Suppressor macrophage treated with lipopolysaccharide for 1 hour (primary cell): ENCODE measurements at regions not wholly inside any gene's neighbourhood (a gene's known extent, or its start where the extent isn't known, plus 50 kb on each side); places are given as distances from the start of the nearest gene placed in this dataset.
"Not testable (repeated sequence)": the region's sequence is repeated elsewhere in the genome, so short reads cannot be mapped to it uniquely, and the experiment has no call there.

Source experiments
- DNase-seq, 3 donors: peaks; one replicate each; pipeline ENCODE4 v3.0.0-alpha.2; 2020 to 2022

DNA sequence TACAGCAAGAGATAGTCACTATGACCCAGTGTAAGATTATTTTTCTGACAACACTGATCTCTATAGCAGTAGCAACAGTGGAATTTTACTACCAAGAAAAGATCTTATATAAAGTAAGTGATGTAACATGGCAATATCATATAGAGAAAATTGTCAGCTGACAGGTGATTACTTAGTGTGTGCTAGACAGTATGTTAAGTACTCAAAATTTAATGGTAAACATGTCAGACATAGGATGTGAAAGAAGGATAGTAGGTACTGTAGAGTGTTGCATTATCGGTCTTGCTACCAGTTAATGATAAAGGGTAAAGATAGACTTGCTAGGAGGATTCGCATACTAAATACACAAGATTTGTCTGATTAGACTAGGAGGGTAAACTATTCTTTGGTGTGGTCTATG lies 247.4 kb downstream of the CYLC2 start:
- DNase-seq = no peak

DNA sequence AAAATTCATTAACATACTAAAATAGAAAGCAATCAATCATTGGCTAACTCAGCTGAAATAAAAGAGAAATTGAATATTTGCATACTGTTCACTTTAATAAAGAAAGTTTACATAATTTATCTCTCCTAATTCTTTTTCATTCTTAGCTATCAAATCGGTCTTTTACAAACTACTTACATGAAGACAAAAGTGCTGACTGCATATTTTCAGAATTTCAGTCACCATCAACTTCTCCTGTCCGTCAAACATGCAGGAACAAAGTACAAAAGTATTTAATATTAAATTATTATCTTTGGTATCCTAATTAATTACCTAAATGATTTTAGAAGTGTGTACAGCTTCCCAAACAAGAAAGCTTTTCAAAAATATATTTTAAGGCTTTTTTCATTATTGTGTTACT lies 248.4 kb downstream of the CYLC2 start:
- no peak for DNase-seq

DNA sequence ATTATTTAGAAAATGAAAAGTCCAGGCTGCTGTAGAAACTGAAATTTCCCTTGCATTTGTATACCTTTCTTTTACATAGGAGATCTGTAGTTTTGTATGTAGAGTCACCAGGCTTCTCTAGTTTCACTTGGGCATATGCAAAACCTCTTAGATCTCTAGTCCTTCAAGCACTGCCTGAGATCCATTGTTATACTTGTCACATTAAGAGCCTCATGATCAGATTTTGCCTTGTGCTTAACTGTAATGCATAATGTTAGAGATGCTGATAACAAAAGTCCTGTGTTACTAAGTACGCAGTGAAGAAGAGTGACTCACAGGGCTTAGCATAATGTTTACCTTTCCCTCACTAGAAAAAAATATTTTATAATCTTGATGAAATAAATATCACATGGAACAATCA lies 250.2 kb downstream of the CYLC2 start:
- DNase-seq = no peak

DNA sequence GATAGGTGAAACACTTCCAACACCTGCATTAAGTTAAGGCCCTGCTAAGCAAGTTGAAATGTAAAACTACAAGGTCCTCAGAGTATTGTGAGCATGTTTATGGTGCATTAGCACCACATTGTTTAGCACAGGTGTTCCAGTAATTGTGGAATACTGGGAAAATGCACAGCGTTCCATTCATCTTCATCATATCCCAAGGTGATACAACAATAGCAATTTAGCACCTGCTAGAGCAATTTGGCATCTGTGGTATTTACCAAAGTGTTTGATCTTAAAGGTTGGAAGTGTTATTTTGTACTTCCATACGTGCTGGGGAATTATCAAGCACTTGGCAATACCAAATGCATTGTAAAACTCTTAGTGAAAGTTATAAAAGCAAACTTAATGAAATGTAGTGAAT lies 266.8 kb downstream of the CYLC2 start:
- DNase-seq = no peak

DNA sequence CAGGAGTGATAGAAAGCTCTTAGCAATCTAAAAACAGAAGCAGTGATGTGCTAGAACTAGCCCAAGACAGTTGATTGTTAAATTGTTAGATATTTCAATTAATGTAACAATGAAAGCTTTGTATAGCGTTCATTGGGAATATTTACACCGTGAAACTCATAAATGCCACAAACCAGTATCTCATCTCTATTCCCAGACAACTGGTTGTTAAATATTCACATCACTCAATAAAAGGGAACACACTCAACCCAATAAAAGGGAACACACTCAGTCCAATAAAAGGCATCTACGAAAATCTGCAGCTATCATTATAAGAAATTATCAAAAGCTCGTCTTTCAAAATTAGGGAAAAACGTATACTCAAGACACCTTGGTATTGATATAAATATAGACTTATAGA lies 270.9 kb downstream of the CYLC2 start:
- no peak for DNase-seq

DNA sequence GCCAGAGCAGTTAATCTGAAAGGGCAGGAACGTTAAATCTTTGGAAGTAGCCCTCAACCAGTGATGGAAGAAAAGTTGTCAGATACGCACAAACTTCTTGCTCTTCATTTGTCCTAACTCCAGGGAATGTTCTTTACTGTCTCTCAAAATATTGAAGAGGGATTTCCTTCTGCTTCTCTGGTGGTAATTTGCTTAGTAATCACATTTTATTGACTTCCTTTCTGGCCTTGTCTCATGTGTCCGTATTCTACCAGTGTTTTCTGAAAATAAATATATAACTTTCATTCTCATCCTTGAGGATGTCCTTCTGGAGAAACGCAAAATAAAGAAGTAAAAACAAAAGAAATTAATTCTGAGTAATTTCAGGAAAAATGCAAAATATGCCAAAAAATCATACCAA lies 282.1 kb downstream of the CYLC2 start:
- no peak for DNase-seq

DNA sequence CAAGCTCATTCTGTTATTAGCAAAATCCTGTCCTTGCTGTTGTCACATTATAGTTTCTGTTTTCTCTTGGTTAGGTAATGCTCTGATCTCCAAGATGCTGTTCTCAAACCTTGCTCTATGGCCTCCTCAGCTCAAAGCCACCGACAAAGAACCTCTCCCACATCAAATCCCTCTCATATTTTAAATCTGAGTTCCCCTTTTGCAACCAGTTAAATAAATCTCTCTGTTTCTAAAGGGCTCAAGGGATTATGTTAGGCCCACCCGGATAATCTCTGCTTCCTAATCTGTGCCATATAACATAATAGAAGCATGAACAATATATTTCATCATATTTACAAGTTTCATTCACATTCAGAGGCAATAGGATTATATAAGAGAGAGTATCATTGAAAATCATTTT lies 286.0 kb downstream of the CYLC2 start:
- DNase-seq = no peak

DNA sequence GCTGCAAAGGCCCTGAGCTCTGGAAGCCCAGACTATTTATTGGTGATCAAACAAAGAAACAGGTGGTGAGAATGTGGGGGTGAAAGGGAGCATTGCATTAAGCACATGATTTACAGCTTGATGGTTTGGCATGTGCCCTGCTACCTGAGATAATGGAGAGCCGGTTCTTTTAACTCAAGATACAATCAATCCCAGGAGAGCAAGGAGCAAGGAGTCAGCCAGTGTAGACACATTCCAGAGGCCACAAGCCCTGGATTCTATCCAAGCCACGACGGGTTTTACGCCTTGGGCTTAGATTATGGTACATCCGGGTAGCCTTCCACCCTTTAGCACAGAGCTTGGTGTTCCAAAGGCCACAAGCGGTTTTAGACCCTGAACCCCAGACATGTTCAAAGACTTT lies 292.2 kb downstream of the CYLC2 start:
- no peak for DNase-seq

DNA sequence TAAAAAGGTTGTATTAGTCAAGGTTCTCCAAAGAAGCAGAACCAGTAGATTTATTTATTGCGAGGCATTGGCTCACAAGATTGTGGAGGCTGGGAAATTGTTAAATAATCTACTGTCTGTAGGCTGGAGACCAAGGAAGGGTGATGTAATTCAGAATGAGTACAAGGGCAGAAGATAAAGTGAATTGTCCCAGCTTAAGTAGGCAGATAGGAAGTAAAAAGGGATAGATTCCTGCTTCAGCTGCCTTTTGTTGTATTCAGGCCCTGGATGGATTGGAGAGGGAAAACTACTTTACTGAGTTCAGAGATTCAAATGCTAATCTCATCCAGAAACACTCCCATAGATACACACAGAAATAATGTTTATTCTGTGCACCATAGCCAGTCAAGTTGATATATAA lies 301.1 kb downstream of the CYLC2 start:
- no peak for DNase-seq

DNA sequence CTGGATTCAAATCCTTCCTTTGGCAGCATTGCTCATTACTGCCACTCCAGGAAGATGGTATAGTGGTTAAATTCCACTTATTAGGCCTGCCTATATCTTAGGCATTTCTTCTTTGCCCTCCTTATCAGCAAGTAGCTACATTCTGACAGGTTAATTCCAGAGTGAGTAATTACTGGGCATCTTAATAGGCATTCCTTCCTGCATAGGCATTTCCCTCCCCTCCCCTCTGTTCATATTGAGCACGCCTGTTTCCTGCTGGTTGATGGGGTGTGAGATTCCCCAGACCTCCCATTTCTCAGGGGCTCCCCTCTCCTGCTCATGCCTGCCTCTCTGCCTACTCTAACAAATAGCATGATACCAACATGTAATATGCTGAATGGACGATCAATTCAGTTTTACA lies 305.9 kb downstream of the CYLC2 start:
- no peak for DNase-seq

DNA sequence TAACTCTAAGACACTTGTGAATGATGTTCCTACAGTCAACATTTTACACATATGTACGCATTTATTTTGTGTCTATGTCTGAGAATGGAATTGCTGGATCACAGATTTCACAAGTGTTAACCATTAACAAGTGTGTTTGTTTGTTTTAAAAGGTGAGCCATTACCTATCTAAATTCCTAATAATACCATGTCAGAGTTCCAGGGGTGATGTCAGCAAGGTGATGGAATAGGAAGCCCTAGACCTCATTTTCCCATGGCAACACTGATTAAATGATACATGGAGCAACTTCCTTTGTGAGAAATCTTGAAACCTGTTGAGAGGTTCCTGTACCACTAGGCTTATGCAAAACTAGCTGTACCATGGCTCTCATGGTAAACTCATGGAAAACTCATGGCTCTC lies 309.7 kb downstream of the CYLC2 start:
- DNase-seq = no peak

DNA sequence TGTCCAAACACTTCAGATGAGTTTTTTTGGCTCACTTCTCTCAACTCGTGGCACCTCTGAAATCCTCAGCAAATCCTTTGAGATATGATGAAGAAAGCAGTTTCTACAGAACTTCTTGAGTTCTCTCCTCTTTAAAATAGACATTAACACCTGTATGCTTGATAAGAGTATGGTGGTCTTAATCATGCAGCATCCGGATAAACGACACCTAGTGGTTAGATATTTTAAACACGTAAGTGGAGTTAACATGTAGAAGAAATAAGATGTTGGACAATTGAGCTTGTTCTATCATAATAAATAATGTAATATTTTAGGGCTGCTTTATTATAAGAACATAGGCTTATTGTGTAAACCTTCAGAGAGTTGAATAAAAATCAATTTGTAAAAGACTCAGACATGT lies 324.8 kb downstream of the CYLC2 start:
- no peak for DNase-seq

DNA sequence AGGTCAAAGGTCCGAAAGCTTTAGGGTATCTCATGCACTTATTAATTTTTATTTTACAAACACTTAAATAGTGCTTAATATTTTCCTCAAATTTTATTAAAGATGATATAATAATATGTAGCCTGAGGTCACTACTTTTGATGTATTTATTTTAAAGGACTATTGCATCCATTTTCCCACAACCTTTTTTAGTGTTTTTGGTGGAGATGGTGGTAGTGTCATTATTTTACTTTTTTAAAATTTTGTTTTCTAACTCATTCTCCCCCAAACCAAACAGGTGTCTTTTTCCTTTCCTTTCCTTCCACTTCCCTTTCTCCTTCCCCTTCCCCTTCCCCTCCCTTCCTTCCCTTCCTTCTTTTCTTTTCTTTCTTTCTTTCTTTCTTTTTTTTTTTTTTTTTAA lies 328.6 kb downstream of the CYLC2 start:
- no peak for DNase-seq

DNA sequence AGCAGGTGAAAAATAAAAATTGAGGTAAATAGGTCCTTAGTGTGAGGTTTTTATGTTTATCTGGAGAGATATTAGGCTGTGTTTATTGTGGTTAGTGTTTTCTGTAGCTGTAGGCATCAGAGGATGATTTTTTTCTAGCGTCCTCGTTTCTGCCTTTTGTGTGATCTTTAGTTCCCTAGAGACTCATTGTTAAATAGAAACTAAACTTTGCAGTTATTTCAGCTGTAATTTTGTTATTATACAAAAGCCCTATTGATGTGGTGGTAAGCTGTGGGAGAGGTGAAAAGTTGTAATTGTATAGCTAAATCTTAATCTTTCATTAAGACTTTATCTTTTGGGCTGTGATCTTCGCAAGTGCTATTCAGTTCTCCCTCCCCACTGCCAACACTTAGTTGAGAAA lies 340.3 kb downstream of the CYLC2 start:
- DNase-seq = no peak

DNA sequence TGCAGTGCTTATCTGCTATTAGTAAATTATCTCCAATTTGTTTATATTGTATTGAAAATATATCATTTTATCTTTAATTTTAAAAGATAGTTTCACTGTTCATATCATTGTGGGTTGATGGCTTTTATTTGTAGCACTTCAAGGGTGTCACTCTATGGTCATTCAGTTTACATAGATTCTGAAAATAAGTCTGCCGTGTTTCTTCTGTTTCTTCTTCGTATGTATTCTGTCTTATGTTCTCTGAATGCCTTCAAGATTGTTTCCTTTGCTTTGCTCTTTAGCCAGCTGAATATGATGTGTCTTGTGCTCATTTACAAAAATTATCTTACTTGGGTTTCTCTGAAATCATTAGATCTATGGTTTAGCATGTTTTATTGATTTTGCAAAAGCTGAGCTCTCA lies 359.9 kb downstream of the CYLC2 start:
- no peak for DNase-seq

DNA sequence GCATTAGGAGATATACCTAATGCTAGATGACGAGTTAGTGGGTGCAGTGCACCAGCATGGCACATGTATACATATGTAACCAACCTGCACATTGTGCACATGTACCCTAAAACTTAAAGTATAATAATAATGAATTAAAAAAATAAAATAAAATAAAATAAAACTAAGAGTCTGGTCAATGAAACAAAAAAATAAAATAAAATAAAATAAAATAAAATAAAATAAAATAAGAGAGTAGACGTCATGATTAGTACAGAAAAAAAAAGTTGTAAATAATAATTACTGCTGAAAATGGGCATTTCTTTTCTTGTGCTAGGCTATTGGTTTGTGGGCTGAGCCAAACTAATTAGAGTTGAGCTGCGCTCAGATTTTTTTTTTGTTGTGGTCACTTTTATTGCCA lies 362.8 kb downstream of the CYLC2 start:
- DNase-seq = not testable (repeated sequence)

DNA sequence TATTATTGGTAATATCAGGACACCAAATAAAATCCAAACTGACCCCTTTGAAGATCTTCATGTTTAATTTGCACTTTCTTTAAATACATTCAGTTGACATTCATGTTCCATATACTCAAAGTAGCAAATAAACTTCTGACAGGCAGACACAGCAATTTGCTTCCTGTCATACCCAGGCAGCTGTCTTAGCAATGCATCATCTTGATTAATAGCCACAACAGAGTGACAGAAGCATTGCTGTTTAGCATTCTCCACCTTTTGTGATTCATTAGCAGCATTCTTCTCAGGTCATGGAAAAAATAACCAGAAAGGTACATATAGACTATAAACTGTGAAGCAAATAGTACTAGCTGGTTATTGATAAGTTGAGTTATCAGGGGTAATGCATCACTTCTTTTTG lies 366.8 kb downstream of the CYLC2 start:
- no peak for DNase-seq

DNA sequence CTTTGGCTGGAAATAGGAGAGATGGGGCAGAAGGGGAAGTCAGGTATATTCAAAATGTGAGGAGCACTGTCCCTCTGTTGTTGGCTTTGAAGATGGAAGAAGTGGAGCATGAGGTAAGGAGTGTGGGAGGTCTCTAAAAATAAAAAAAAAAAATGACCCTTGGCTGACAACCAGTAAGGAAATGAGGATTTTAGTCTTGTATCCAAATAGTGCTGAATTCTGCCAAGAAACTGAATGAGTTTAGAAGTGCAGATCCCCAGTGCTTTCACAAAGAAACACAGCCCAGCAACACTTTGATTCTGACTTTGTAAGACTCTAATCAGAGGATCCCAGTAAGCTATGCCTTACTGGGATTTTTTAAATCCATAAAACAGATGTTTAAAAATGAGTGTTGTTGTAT lies 367.9 kb downstream of the CYLC2 start:
- no peak for DNase-seq

DNA sequence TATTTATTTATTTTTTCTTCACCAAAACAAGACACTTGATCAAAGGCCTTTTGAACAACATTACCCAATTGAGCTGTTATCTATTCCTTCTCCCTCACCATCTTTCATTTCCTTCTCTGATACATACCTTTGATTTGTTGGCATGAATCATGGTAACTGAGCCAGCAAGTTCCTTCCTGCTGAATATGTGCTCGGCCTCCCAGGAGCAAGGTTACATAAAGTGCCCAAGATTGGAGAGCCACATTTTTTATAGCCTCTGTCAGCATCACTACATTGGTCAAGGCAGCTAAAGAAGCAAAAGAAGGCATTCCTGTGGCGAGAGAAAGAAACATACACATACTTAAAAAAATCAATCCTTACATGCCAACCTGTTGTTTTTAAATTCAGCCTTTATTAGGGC lies 369.6 kb downstream of the CYLC2 start:
- DNase-seq = no peak

DNA sequence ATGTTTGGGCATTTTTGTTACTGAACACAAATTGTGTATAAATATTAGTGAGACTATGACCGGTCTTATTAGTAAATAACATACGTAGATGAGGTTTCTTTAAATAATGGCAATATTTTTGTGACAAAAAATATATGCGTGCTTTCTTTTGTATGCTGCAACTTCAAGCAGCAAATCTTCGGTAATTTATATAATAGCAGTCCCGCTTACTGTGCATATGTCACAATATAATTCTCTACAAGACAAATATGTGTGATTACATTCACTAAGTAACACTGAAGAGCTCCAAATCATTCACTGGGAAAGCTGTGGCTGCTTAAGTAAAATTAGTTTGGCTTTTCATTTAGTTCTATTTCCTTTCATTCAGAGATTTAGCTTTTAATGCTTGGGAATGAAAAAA lies 376.0 kb downstream of the CYLC2 start:
- no peak for DNase-seq

DNA sequence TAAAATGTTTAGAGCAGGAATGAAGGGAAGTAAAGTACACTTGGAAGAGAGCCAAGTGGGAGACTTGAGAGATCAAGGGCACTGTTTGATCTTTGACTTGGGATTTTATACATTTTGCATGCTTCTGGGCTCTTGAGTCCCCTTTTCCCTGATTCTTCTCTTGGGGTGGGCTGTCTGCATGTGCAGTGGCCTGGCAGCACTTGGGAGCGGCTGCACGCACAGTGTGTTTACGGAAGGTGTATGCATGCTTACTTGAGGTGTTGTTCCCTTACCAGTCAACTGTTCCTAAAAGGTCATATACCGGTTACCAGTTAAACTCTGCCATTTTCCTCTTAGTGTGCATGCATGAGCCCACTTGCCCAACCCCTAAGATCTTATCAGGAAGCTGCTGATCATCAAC lies 377.7 kb downstream of the CYLC2 start:
- DNase-seq = no peak

DNA sequence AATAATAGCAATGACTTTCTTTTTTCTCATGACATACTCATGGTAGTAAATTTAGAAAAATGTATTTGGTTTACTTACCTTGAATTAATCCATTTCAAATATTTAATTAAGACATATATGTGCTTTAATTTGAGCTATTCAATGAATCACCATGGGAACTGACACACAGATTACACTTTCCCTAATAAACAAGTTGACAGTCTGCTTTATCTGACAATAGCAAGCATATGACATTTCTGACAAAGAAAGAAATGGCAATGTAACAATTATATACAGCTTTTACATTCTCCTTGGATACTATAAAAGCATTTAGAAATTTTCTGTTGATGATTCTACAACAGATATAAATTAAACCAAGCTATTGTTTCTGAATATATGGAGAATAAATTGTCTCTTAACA lies 382.5 kb downstream of the CYLC2 start:
- DNase-seq = no peak

DNA sequence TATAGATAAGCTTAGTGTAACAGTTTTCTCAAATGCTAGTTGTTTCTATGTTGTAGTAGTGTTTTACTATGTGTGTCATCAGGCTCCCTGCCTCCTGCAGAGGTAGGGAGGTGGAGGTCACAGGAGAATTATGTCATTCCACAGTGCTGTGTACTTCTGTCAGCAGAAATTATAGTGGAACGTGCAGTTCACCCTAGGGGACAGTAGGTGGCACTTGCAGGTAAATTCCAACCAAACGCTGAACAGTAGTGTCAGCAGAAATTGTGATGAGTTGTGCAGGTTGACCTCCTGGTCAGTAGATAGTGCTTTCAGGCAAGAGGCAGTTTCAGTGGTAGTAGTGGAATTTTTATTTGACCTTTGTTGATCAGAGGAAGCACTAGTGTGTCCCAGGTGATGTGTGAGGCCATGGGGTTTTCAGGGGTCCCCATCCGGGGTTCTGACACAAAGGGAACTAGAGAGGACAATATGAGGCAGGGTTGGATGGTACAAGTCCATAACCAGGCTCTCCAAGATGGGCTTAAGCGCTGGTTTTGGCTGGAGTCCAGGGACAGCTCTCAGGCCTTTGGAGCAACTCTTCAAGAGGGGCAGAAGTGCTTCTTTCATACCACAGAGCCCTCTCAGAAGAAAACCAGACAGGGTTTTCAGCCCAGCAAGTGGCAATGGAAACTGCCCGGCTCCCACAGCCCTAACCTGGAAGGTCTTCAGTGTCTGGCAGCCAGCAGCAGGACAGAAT lies 402.9 kb downstream of the CYLC2 start:
- DNase-seq = peak; percentile 32 to 43 (median 37)

DNA sequence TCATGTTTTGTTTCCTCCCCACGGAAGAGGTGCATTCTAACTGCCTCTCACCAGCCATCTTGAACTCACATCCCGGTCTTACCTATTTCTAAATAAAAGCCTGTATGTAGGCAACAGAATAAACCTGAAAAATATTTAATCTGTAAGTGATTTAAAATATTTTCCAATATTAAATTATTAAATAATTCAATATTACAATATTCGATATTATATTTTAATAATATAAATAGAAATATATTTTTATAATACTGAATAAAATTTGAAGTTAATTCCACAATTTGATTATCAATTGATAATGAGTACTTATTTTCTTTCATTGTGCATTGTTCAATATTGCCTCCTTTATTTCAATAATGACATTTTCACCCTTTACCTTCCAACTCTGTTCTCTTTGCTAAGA lies 404.4 kb downstream of the CYLC2 start:
- no peak for DNase-seq

DNA sequence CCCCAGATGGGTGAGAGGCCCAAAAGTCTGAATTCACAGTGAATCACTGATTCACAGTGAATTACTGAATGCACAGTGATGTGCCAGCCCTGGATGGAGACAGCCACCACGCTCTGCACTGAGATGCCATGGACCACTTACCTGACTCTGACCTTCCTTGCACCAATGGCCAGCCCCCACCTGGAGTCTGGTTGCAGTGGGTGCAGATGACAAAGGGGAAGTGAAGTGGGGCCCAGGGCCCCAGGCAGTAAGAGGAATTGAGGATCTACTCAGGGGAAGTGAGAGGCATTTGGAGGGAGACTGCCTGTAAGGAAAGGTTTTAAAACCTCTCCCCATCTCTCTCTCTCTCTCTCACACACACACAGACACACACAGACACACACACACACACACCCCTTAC lies 412.1 kb downstream of the CYLC2 start:
- DNase-seq = no peak

DNA sequence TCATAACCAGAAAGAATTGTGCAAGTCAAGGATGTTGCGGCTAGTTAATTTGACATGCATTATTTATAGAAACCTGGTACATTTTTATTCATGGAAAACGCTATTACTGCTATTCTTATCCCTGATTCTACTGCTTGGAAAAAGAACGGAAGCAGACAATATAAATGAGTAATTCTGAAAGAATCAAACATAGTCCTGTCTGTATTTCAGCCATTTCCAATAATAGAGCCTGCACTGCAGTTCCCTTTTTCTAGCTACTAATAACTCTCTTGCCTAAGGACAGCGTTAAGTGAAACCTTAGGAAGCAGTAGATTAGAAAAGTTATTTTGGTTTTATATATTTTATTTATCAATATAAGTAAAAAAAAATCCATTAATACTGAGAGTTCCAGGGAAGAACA lies 414.9 kb downstream of the CYLC2 start:
- no peak for DNase-seq
